ENCODE measurements at regions not wholly inside any gene's neighbourhood (a gene's known extent, or its start where the extent isn't known, plus 50 kb on each side); places are given as distances from the start of the nearest gene placed in this dataset.

- DNase-seq: peak; percentile 82
These were observed 427.9 kb upstream of the CELF2 start for GRCh38 chr10:10589540-10590303.

GRCh38 chr10:10591715-10592341 is 425.8 kb upstream of the CELF2 start:
- DNase-seq: no peak

GRCh38 chr10:10596256-10596655 is 421.4 kb upstream of the CELF2 start:
- DNase-seq: no peak

GRCh38 chr10:10598297-10598696 is 419.4 kb upstream of the CELF2 start:
- no peak for DNase-seq

GRCh38 chr10:10600004-10600403 is 417.7 kb upstream of the CELF2 start:
- no peak for DNase-seq

GRCh38 chr10:10605551-10606081 is 412.1 kb upstream of the CELF2 start:
- DNase-seq: no peak

GRCh38 chr10:10609379-10609955 is 408.2 kb upstream of the CELF2 start:
- DNase-seq: no peak

- no peak for DNase-seq
These were observed 407.5 kb upstream of the CELF2 start for GRCh38 chr10:10610171-10610570.

- DNase-seq: no peak
These were observed 405.5 kb upstream of the CELF2 start for GRCh38 chr10:10612151-10612550.

GRCh38 chr10:10613656-10614244 is 403.9 kb upstream of the CELF2 start:
- DNase-seq: no peak

GRCh38 chr10:10617686-10618085 is 400.0 kb upstream of the CELF2 start:
- no peak for DNase-seq

- DNase-seq: no peak
These were observed 399.5 kb upstream of the CELF2 start for GRCh38 chr10:10618139-10618538.

GRCh38 chr10:10623958-10624566 is 393.6 kb upstream of the CELF2 start:
- no peak for DNase-seq

- no peak for DNase-seq
These were observed 393.1 kb upstream of the CELF2 start for GRCh38 chr10:10624567-10624962.

GRCh38 chr10:10625491-10625890 is 392.2 kb upstream of the CELF2 start:
- no peak for DNase-seq

GRCh38 chr10:10626734-10627133 is 390.9 kb upstream of the CELF2 start:
- no peak for DNase-seq

GRCh38 chr10:10627414-10627813 is 390.3 kb upstream of the CELF2 start:
- no peak for DNase-seq

GRCh38 chr10:10629512-10629911 is 388.2 kb upstream of the CELF2 start:
- no peak for DNase-seq

GRCh38 chr10:10630281-10630680 is 387.4 kb upstream of the CELF2 start:
- no peak for DNase-seq

GRCh38 chr10:10630782-10631181 is 386.9 kb upstream of the CELF2 start:
- DNase-seq: no peak

- DNase-seq: no peak
These were observed 375.5 kb upstream of the CELF2 start for GRCh38 chr10:10642189-10642588.

- no peak for DNase-seq
These were observed 374.9 kb upstream of the CELF2 start for GRCh38 chr10:10642751-10643150.

- no peak for DNase-seq
These were observed 373.5 kb upstream of the CELF2 start for GRCh38 chr10:10644008-10644646.
